ENCODE measurements at regions not wholly inside any gene's neighbourhood (a gene's known extent, or its start where the extent isn't known, plus 50 kb on each side); places are given as distances from the start of the nearest gene placed in this dataset.

GRCh38 chr2:43134571-43134889 is 91.9 kb downstream of the ZFP36L2 start:
- TF ChIP-seq TAF1 (IDR thresholded peaks at IDR 0.05; ENCODE audit: borderline replicate concordance, insufficient read depth, low read length) (no peak), REST (IDR thresholded peaks at IDR 0.05; ENCODE audit: insufficient read depth in 1 of 2, low read depth in 2 of 2, low read length in 2 of 2) (no peak), POLR2AphosphoS5 (IDR thresholded peaks at IDR 0.05; ENCODE audit: low read depth, low read length) (no peak), SIN3A (IDR thresholded peaks at IDR 0.05; ENCODE audit: borderline replicate concordance, insufficient read depth, low read length) (no peak)

Measured in PFSK-1 (cell line).